Lower lobe of right lung (tissue), 2 donors: ENCODE measurements at regions not wholly inside any gene's neighbourhood (a gene's known extent, or its start where the extent isn't known, plus 50 kb on each side); places are given as distances from the start of the nearest gene placed in this dataset.
"Not testable (repeated sequence)": the region's sequence is repeated elsewhere in the genome, so short reads cannot be mapped to it uniquely, and the experiment has no call there.

Experiments
- ATAC-seq, 2 donors: fragments of 200-7000 bp; cut with Tn5 transposase; one replicate each; pipeline ENCODE4 v1.9.1; 2020 to 2022; ENCODE audit warnings: mild to moderate bottlenecking in 2 of 2, moderate library complexity in 2 of 2
- DNase-seq: peaks from one replicate; pipeline ENCODE4 v3.0.0-alpha.2; 2020
- H3K27ac ChIP-seq: fragments of 200-600 bp; one replicate; pipeline ENCODE4 v1.8.0; 2022
- H3K27me3 ChIP-seq: fragments of 200-600 bp; one replicate; pipeline ENCODE4 v1.8.0; 2022; ENCODE audit warnings: low read depth
- H3K36me3 ChIP-seq: fragments of 200-600 bp; one replicate; pipeline ENCODE4 v1.8.0; 2022; ENCODE audit warnings: mild to moderate bottlenecking
- H3K4me1 ChIP-seq: fragments of 200-600 bp; one replicate; pipeline ENCODE4 v1.8.0; 2022
- H3K4me3 ChIP-seq: fragments of 200-600 bp; one replicate; pipeline ENCODE4 v1.8.0; 2022; ENCODE audit warnings: mild to moderate bottlenecking
- H3K9me3 ChIP-seq: fragments of 200-600 bp; one replicate; pipeline ENCODE4 v1.8.0; 2022
- intact Hi-C: fragments of 100-400 bp; cut with DNase I; formaldehyde crosslinking; loops from one replicate; pipeline ENCODE4 v1.11.0; 2022
- TF ChIP-seq, protein P1 (sequence below): fragments of 200-600 bp; IDR thresholded peaks from one replicate; pipeline ENCODE4 v1.8.0; 2022; ENCODE audit warnings: antibody characterized with exemption, mild to moderate bottlenecking
- donor health status: DM: no; HTN: yes; CAD: no; lungs with severe emphysema.

GRCh38 chr11:13150487-13150886 lies 127.1 kb upstream of the BMAL1 start:
- no peak overlapping the region for H3K4me3 ChIP-seq
- no peaks in the 10 kb centered on the region for H3K4me1 ChIP-seq
- no peak for DNase-seq
- intact Hi-C loops, result no loop called here
- no peak overlapping the region for H3K27ac ChIP-seq
- no peaks in the 10 kb centered on the region for H3K27me3 ChIP-seq
- peaks cover under 1% of the 10 kb centered on the region for H3K9me3 ChIP-seq
- TF ChIP-seq, protein P1, sequence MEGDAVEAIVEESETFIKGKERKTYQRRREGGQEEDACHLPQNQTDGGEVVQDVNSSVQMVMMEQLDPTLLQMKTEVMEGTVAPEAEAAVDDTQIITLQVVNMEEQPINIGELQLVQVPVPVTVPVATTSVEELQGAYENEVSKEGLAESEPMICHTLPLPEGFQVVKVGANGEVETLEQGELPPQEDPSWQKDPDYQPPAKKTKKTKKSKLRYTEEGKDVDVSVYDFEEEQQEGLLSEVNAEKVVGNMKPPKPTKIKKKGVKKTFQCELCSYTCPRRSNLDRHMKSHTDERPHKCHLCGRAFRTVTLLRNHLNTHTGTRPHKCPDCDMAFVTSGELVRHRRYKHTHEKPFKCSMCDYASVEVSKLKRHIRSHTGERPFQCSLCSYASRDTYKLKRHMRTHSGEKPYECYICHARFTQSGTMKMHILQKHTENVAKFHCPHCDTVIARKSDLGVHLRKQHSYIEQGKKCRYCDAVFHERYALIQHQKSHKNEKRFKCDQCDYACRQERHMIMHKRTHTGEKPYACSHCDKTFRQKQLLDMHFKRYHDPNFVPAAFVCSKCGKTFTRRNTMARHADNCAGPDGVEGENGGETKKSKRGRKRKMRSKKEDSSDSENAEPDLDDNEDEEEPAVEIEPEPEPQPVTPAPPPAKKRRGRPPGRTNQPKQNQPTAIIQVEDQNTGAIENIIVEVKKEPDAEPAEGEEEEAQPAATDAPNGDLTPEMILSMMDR, result no peak
- no peak for ATAC-seq
- no peaks in the 10 kb centered on the region for H3K36me3 ChIP-seq

GRCh38 chr11:13152264-13152663 lies 125.3 kb upstream of the BMAL1 start:
- Histone ChIP-seq H3K4me1 (no peaks in the 10 kb centered on the region), H3K9me3 (peaks cover 5% of the 10 kb centered on the region), H3K27ac (no peak overlapping the region), H3K4me3 (no peak overlapping the region), H3K36me3 (no peaks in the 10 kb centered on the region), H3K27me3 (no peaks in the 10 kb centered on the region)
- ATAC-seq, result no peak
- TF ChIP-seq, protein P1, result no peak
- no peak for DNase-seq
- intact Hi-C loops, result no loop called here

- no peak for DNase-seq
- Histone ChIP-seq H3K4me1 (no peaks in the 10 kb centered on the region), H3K27ac (no peak overlapping the region), H3K36me3 (no peaks in the 10 kb centered on the region), H3K9me3 (peaks cover 5% of the 10 kb centered on the region), H3K27me3 (no peaks in the 10 kb centered on the region), H3K4me3 (no peak overlapping the region)
- ATAC-seq, result peak in 1 of 2 donors; percentile 37
- TF ChIP-seq, protein P1, result peak; percentile 40
- intact Hi-C loops, result no loop called here
Measured at GRCh38 chr11:13152736-13153541, 124.7 kb upstream of the BMAL1 start.

- H3K9me3 ChIP-seq, intact Hi-C loops, H3K27ac ChIP-seq, H3K4me1 ChIP-seq, H3K36me3 ChIP-seq, H3K27me3 ChIP-seq, ATAC-seq, DNase-seq, H3K4me3 ChIP-seq: not testable (repeated sequence)
Measured at GRCh38 chr11:13154374-13154773, 123.2 kb upstream of the BMAL1 start.

DNA sequence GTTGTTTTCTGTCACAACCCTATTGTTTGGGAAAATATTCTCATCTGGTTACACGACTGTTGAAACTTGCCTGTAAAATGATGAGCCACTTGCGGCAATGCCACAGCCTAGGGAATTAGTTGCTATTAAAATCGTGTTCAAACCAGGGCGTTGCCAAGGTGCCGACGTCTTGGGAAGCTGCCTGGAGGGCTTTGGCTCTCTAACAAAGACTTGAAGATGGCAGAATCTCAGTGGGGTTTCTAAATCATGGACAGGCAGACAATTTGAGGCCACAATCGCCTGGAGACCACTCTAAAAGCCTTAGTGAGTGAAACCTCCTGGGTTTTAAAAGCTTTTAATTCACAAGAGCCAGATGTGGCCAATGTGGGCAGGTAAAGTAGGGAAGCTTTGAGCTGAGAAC lies 117.2 kb upstream of the BMAL1 start:
- Histone ChIP-seq H3K4me1 (no peaks in the 10 kb centered on the region), H3K27me3 (no peaks in the 10 kb centered on the region), H3K36me3 (no peaks in the 10 kb centered on the region), H3K4me3 (no peak overlapping the region), H3K9me3 (peaks cover 5% of the 10 kb centered on the region), H3K27ac (no peak overlapping the region)
- no peak for ATAC-seq
- intact Hi-C loops, result no loop called here
- TF ChIP-seq, protein P1, result no peak
- no peak for DNase-seq

DNA sequence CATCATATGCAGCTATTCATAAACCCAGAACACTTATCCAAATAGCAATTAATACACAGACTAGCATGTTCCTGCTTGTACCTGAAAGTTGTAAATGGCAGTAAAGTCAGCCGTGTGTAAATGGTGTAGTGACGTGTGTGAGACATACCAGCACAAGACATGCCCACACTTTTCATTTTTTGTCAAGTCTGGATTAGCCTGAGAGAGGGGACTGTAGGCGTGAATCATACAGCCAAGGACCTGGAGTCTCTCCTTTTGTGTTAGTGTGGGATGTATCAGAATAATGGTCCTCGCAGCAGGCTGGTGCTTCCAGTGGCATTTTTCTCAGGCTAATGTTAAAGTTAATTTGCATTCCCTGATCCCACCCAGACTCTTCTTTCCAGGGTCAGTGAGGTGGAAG lies 116.8 kb upstream of the BMAL1 start:
- ATAC-seq, result no peak

More for the DNA sequence above, 116.8 kb upstream of the BMAL1 start:
- no peaks in the 10 kb centered on the region for H3K36me3 ChIP-seq
- no peak overlapping the region for H3K4me3 ChIP-seq
- DNase-seq, result no peak
- intact Hi-C loops, result no loop called here
- peaks cover under 1% of the 10 kb centered on the region for H3K9me3 ChIP-seq
- H3K4me1 ChIP-seq, result no peaks in the 10 kb centered on the region
- no peaks in the 10 kb centered on the region for H3K27me3 ChIP-seq
- TF ChIP-seq, protein P1, result no peak
- no peak overlapping the region for H3K27ac ChIP-seq
